Stimulated activated CD8-positive, alpha-beta memory T cell treated with anti-CD3 and anti-CD28 coated beads, Interleukin-7, amount 100 ng/mL, for 48 hours (primary cell): ENCODE measurements at regions not wholly inside any gene's neighbourhood (a gene's known extent, or its start where the extent isn't known, plus 50 kb on each side); places are given as distances from the start of the nearest gene placed in this dataset.

Experiments
- DNase-seq, 2 donors: peaks; one replicate each; pipeline ENCODE4 v3.0.0-alpha.2; 2020; ENCODE audit warnings: low read depth in 1 of 2; ENCODE audit errors: extremely low read depth in 1 of 2

- no peak for DNase-seq
Measured at GRCh38 chr5:53361708-53362107, 118.7 kb upstream of the FST start.

- no peak for DNase-seq
Measured at GRCh38 chr5:53362521-53362941, 117.9 kb upstream of the FST start.

- DNase-seq, result no peak
Measured at GRCh38 chr5:53364061-53364460, 116.4 kb upstream of the FST start.

- no peak for DNase-seq
Measured at GRCh38 chr5:53366245-53366644, 114.2 kb upstream of the FST start.

- no peak for DNase-seq
Measured at GRCh38 chr5:53367727-53368126, 112.7 kb upstream of the FST start.

- no peak for DNase-seq
Measured at GRCh38 chr5:53368516-53368915, 111.9 kb upstream of the FST start.

GRCh38 chr5:53368966-53369605 is 111.3 kb upstream of the FST start:
- DNase-seq, result no peak

GRCh38 chr5:53369681-53370080 is 110.7 kb upstream of the FST start:
- no peak for DNase-seq

- no peak for DNase-seq
Measured at GRCh38 chr5:53373451-53374158, 106.8 kb upstream of the FST start.

GRCh38 chr5:53376853-53377252 is 103.6 kb upstream of the FST start:
- DNase-seq, result no peak

- no peak for DNase-seq
Measured at GRCh38 chr5:53378190-53378589, 102.2 kb upstream of the FST start.

- no peak for DNase-seq
Measured at GRCh38 chr5:53378590-53379247, 101.7 kb upstream of the FST start.

- no peak for DNase-seq
Measured at GRCh38 chr5:53386341-53386740, 94.1 kb upstream of the FST start.

GRCh38 chr5:53389093-53389492 is 91.3 kb upstream of the FST start:
- DNase-seq, result no peak

- DNase-seq, result no peak
Measured at GRCh38 chr5:53392073-53392472, 88.4 kb upstream of the FST start.

- DNase-seq, result no peak
Measured at GRCh38 chr5:53394808-53395207, 85.6 kb upstream of the FST start.

- DNase-seq, result no peak
Measured at GRCh38 chr5:53397141-53397757, 83.2 kb upstream of the FST start.

GRCh38 chr5:53397845-53398244 is 82.6 kb upstream of the FST start:
- no peak for DNase-seq

- DNase-seq, result no peak
Measured at GRCh38 chr5:53399926-53400697, 80.3 kb upstream of the FST start.

- no peak for DNase-seq
Measured at GRCh38 chr5:53403291-53403690, 77.1 kb upstream of the FST start.

GRCh38 chr5:53403758-53404157 is 76.7 kb upstream of the FST start:
- DNase-seq, result no peak
